Heart right ventricle (tissue), 16 donors: ENCODE measurements at regions not wholly inside any gene's neighbourhood (a gene's known extent, or its start where the extent isn't known, plus 50 kb on each side); places are given as distances from the start of the nearest gene placed in this dataset.

Experiments
- ATAC-seq, 8 donors: fragments of 200-7000 bp; cut with Tn5 transposase; one replicate each; pipeline ENCODE4 v1.9.1; 2020; ENCODE audit warnings: mild to moderate bottlenecking in 8 of 8, moderate library complexity in 8 of 8, moderate number of reproducible peaks in 1 of 8
- DNase-seq, 2 donors: peaks; one replicate each; pipeline ENCODE4 v3.0.0-alpha.2; 2020
- H3K27ac ChIP-seq, 10 donors: fragments of 200-600 bp; sonication (generic) in 2 of 10; one replicate each; pipeline versions ENCODE4 v1.5.0 to v1.8.0; 2020 to 2022; ENCODE audit warnings: mild to moderate bottlenecking in 3 of 10
- H3K27me3 ChIP-seq, 7 donors: fragments of 200-600 bp; one replicate each; pipeline ENCODE4 v1.8.0; 2021 to 2022; ENCODE audit warnings: mild to moderate bottlenecking in 2 of 7
- H3K36me3 ChIP-seq, 9 donors: fragments of 200-600 bp; sonication (generic) in 1 of 9; one replicate each; pipeline versions ENCODE4 v1.5.0 to v1.8.0; 2020 to 2022; ENCODE audit warnings: mild to moderate bottlenecking in 2 of 9
- H3K4me1 ChIP-seq, 9 donors: fragments of 200-600 bp; sonication (generic) in 1 of 9; one replicate each; pipeline versions ENCODE4 v1.5.0 to v1.8.0; 2020 to 2022; ENCODE audit warnings: mild to moderate bottlenecking in 4 of 9
- H3K4me3 ChIP-seq, 10 donors: fragments of 200-600 bp; sonication (generic) in 2 of 10; one replicate each; pipeline versions ENCODE4 v1.5.0 to v1.8.0; 2020 to 2022; ENCODE audit warnings: mild to moderate bottlenecking in 7 of 10, moderate library complexity in 2 of 10
- H3K9me3 ChIP-seq, 11 donors: fragments of 200-600 bp in 10 of 11; sonication (generic) in 2 of 11; one replicate each; pipeline versions ENCODE4 v1.5.0 to v1.8.0; 2013 to 2022; ENCODE audit warnings: mild to moderate bottlenecking in 2 of 11, control low read depth in 1 of 11, moderate library complexity in 1 of 11
- CTCF ChIP-seq, 9 donors: fragments of 200-600 bp; sonication (generic) in 2 of 9; IDR thresholded peaks; one replicate each; pipeline versions ENCODE4 v1.5.0 to v1.8.0; 2021 to 2022; ENCODE audit warnings: antibody characterized with exemption in 9 of 9, mild to moderate bottlenecking in 5 of 9, moderate library complexity in 1 of 9
- WGBS, 2 donors: extraction: QIAGEN DNeasy Blood & Tissue Kit; methylation state at CpG; one replicate each; pipeline ENCODE4 v1.1.7; 2013; ENCODE audit warnings: inconsistent platforms in 1 of 2; 5-methylcytosine and 5-hydroxymethylcytosine counted together
- intact Hi-C, 10 donors: fragments of 100-400 bp; cut with DNase I; formaldehyde crosslinking; loops; one replicate each; pipeline versions ENCODE4 v1.11.1 to v1.14.2; 2022
- donor health status: Arrhythmogenic right ventricular cardiomyopathy.
- donor health status: ischemic (EF 13 %, LVEDD 7.1; RV severe dilation, severe dysfunction).
- donor health status: healthy with polysubstance abuse.
- donor health status: DM: no; HTN: yes; CAD: no.
- donor health status: DM: no; HTN: no; CAD: no.
- donor health status: ischemic (EF 25% LVEDD 6.9; RV normal size, moderate dysfunction).
- donor health status: ischemic (EF 25% LVEDD 5.7; RV mildly dilated, moderate dysfunction).
- donor health status: healthy.
- donor health status: DM: yes; HTN: yes; CAD: no.
- donor health status: Ischemic cardiomyopathy.
- donor health status: ischemic (EF 35%, LVEDD 5.7; RV mildly dilated, moderate dysfunction).
- donor health status: nonischemic (EF 11% LVEDD 7.7; RV severe dilation, severe dysfunction).
- donor health status: DM: yes; HTN: yes; CAD: no.
- donor health status: PGD.
- donor health status: ischemic (EF 29% LVEDD 5.4; RV normal size, mild dysfunction).
- donor health status: nonischemic (EF 23%, LVEDD 6.1; RV moderate dilation, normal function).

GRCh38 chr5:161077496-161077895 is 225.5 kb upstream of the ATP10B start:
- Histone ChIP-seq H3K36me3 (no peaks in the 10 kb centered on the region), H3K4me1 (no peaks in the 10 kb centered on the region), H3K9me3 (peaks cover 0 to 5% (median 0%) of the 10 kb centered on the region in 11 donors), H3K27me3 (no peaks in the 10 kb centered on the region), H3K4me3 (no peak overlapping the region), H3K27ac (no peak overlapping the region)
- intact Hi-C loops, result no loop called here
- DNase-seq (no peak), ATAC-seq (no peak)
- TF ChIP-seq CTCF (IDR thresholded peaks at IDR 0.05), result no peak
- 80 to 85% methylated on average over 2 of the region's 2 CpGs for WGBS, 2 donors

GRCh38 chr5:161064781-161065180 is 212.8 kb upstream of the ATP10B start:
- no peak overlapping the region for H3K27ac ChIP-seq
- no peaks in the 10 kb centered on the region for H3K9me3 ChIP-seq
- 18 to 19% methylated on average over 2 of the region's 2 CpGs for WGBS, 2 donors
- no peaks in the 10 kb centered on the region for H3K27me3 ChIP-seq
- DNase-seq (no peak), ATAC-seq (no peak)
- intact Hi-C loops, result no loop called here
- H3K36me3 ChIP-seq, result no peaks in the 10 kb centered on the region
- no peak for TF ChIP-seq CTCF (IDR thresholded peaks at IDR 0.05)
- no peaks in the 10 kb centered on the region for H3K4me1 ChIP-seq
- H3K4me3 ChIP-seq, result no peak overlapping the region

GRCh38 chr5:161064297-161064696 is 212.3 kb upstream of the ATP10B start:
- Histone ChIP-seq H3K36me3 (no peaks in the 10 kb centered on the region), H3K27ac (no peak overlapping the region), H3K27me3 (no peaks in the 10 kb centered on the region), H3K4me1 (no peaks in the 10 kb centered on the region), H3K4me3 (no peak overlapping the region), H3K9me3 (no peaks in the 10 kb centered on the region)
- no peak for ATAC-seq
- no peak for TF ChIP-seq CTCF (IDR thresholded peaks at IDR 0.05)
- 64 to 72% methylated on average over 2 of the region's 2 CpGs for WGBS, 2 donors
- intact Hi-C loops, result no loop called here
- no peak for DNase-seq

GRCh38 chr5:161058781-161059180 is 206.8 kb upstream of the ATP10B start:
- ATAC-seq (no peak), DNase-seq (no peak)
- Histone ChIP-seq H3K4me1 (no peaks in the 10 kb centered on the region), H3K9me3 (no peaks in the 10 kb centered on the region), H3K27ac (no peak overlapping the region), H3K27me3 (no peaks in the 10 kb centered on the region), H3K36me3 (no peaks in the 10 kb centered on the region), H3K4me3 (no peak overlapping the region)
- intact Hi-C loops, result no loop called here
- TF ChIP-seq CTCF (IDR thresholded peaks at IDR 0.05), result no peak
